ENCODE measurements at regions not wholly inside any gene's neighbourhood (a gene's known extent, or its start where the extent isn't known, plus 50 kb on each side); places are given as distances from the start of the nearest gene placed in this dataset.

DNA sequence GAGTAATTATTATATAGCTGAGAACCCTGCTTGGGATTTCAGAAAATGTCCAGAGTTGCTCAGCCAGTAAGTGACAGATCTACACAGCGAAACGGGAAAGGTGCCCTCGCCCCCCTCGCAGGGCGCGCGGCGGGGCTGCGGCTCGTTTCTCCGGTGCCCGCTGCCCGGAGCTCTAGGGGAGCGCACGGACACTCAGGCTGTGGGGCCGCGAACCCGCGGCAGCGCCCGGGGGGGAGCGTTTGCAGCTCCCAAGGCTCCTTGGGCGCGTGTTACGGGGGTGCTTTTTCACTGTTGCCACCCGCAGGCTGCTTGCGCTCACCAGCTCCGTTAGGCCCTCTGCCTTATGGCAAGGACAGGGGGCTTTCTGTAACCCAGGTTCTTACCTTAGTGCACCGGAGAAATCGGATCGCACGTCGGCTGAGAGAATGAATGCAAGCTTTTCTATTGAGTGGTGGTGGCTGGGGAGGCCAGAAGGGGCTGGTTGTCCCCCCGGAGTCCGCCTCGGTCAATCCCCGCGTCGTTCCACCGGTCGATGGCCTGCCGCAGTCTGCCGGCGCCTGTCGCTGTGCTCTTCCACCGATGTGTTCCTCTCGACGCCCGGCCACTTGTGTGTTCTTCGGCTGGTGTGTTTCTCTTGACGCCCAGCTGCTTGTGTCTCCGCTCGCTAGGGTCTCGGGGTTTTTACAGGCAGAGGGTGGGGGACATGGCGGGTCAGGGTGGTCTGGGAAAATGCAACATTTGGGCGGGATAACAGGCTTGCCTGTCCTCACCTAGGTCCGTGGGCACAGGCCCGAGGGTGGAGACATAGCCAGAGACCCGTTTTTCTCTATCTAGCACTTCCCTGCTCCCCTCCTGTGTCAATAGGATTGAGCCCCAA is 758.8 kb upstream of the DDX18 start:
- intact Hi-C loops (cut with DNase I), result no loop called here
- ATAC-seq, result no peak
- DNase-seq (ENCODE audit: low spot score), result no peak

GRCh38 chr2:117056376-117056748 is 758.1 kb upstream of the DDX18 start:
- DNase-seq (ENCODE audit: low spot score), result no peak
- intact Hi-C loops (cut with DNase I), result no loop called here
- no peak for ATAC-seq

- DNase-seq (ENCODE audit: low spot score) (no peak), ATAC-seq (no peak)
- intact Hi-C loops (cut with DNase I), result no loop called here
These were observed 757.5 kb upstream of the DDX18 start for GRCh38 chr2:117057016-117057415.

- DNase-seq (ENCODE audit: low spot score), result no peak
- no peak for ATAC-seq
- intact Hi-C loops (cut with DNase I), result no loop called here
These were observed 756.1 kb upstream of the DDX18 start for GRCh38 chr2:117058366-117058765.

DNA sequence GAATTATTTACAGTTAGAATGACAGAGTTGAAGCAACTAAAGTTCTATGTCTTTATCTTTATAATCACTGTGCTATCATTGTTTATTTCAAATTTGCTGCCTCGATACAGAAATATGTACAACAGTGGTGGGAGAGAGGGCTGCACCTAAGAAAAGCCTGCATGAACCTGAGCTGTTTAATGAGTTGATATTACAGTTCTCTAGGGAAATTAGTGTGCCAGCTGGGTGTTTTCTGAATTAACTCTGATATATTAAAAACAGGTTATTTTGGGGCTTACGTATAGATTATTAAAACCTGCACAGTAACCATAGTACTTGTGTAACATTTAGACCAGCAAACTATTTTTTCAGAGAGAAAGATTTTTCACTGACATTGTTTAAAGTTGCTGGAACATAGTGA is 750.5 kb upstream of the DDX18 start:
- ATAC-seq, result no peak
- intact Hi-C loops (cut with DNase I), result no loop called here
- DNase-seq (ENCODE audit: low spot score), result no peak

DNA sequence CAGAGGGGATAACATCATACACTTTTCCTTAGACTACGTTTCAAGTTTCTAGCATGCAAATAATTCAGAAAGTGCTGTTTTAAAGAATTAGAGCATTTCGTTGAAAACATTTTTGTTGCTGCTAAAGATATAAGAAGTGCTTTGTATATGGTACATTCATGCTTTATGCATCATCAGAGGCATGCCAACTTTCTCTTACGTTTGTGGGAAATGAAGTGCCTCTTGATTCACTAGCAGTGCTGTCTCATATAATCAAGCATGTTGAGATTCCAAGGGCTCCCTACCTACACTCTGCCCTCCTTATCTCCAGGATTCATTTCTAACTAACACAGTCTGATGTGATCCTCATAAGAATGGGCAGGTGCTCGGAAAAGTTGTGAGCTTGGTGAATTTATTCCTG is 748.6 kb upstream of the DDX18 start:
- DNase-seq (ENCODE audit: low spot score) (no peak), ATAC-seq (no peak)
- intact Hi-C loops (cut with DNase I), result no loop called here

GRCh38 chr2:117067900-117068299 is 746.6 kb upstream of the DDX18 start:
- intact Hi-C loops (cut with DNase I), result no loop called here
- ATAC-seq, result no peak

DNA sequence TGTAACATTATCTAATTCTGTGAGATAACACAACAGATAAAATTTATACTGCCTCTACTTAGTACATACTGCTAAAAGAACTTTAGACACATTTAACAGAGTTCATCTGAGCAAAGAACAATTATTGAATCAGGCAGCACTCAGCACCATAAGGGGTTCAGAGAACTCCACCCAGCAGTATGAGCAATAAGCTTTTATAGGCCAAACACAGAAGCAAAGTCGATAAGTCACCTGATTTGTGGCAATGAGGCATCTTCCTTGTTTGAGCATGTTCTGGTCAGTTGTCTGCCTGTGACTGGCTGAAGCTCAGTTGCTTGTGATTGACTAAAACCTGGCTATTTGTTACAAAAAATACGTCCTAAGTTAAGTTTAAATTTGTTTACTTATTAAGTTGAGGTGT is 746.1 kb upstream of the DDX18 start:
- DNase-seq (ENCODE audit: low spot score), result no peak
- intact Hi-C loops (cut with DNase I), result no loop called here
- ATAC-seq, result no peak

More at GRCh38 chr2:117067900-117068299, 746.6 kb upstream of the DDX18 start:
- DNase-seq (ENCODE audit: low spot score), result no peak

DNA sequence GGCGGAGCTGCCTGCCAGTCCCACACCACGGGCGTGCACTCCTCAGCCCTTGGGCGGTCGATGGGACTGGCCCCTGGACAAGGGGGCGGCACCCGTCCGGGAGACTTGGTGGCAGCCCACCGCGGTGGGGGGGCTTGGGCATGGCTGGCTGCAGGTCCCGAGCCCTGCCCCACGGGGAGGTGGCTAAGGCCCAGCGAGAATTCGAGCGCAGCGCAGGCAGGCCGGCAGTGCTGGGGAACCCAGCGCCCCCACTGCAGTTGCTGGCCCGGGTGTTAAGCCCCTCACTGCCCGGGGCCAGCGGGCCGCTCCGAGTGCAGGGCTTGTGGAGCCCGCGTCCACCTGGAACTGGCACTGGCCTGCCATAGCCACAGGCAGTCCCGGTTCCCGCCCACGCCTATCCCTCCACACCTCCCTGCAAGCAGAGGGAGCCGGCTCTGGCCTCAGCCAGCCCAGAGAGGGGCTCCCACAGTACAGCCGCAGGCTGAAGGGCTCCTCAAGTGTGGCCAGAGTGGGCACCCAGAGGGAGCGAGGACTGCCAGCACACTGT is 742.9 kb upstream of the DDX18 start:
- ATAC-seq, result no peak
- intact Hi-C loops (cut with DNase I), result no loop called here
- no peak for DNase-seq (ENCODE audit: low spot score)

DNA sequence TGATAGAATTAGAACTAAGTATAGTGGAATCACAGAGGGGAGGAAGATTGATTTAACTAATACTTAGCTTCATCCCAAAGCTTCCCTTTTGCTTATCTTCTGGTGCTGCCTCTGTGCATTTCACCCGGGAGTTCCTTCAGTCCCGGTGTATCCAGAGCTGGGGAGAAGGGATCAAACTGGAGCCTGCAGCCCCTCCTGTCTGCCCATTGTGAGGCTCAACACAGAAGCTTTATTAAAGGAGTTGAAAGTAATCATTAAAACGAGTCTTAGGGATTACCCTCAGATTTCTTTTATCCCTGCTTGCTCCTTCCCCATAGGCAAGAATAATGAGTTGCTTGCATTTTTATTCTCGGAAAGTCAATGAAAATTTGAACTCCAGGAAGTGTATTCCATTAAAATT is 739.7 kb upstream of the DDX18 start:
- intact Hi-C loops (cut with DNase I), result no loop called here
- no peak for DNase-seq (ENCODE audit: low spot score)
- no peak for ATAC-seq

- DNase-seq (ENCODE audit: low spot score) (no peak), ATAC-seq (no peak)
- intact Hi-C loops (cut with DNase I), result no loop called here
These were observed 729.2 kb upstream of the DDX18 start for GRCh38 chr2:117085256-117085655.

DNA sequence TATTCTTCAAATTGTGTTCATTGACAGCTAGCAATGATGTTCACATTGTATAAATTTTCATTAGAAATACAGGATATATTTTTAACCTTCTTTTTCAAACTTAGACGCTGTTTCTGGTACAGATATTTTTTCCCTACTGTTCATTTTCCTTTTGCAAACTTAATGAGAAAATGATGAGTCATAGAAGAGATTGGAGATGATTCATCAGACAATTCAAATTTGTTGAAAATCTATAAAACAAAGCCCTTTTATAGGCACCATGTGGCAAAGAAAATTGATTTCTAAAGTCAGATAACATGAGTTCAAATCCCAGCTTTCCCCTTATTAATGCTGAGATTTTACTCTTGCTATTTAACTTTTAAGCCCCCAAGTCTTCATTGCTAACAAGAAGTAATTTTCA is 728.8 kb upstream of the DDX18 start:
- no peak for DNase-seq (ENCODE audit: low spot score)
- intact Hi-C loops (cut with DNase I), result no loop called here
- no peak for ATAC-seq

GRCh38 chr2:117086174-117086942 is 728.1 kb upstream of the DDX18 start:
- ATAC-seq (no peak), DNase-seq (ENCODE audit: low spot score) (no peak)
- intact Hi-C loops (cut with DNase I), result no loop called here

DNA sequence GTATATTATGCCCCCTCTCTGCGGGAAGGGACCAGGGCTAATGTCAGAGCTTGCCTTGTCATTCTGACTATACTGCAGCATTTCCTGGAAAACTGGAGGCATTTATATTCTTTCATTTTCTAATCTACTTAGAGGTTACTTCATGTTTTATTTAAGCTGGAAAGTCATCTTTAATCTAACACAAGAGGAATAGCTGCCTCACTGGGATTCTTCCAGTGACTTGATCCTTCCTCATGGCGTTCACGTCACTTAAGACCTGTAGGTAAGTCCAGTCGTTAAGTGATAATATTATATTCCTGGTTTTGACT is 727.6 kb upstream of the DDX18 start:
- intact Hi-C loops (cut with DNase I), result no loop called here
- ATAC-seq, result no peak
- DNase-seq (ENCODE audit: low spot score), result no peak

DNA sequence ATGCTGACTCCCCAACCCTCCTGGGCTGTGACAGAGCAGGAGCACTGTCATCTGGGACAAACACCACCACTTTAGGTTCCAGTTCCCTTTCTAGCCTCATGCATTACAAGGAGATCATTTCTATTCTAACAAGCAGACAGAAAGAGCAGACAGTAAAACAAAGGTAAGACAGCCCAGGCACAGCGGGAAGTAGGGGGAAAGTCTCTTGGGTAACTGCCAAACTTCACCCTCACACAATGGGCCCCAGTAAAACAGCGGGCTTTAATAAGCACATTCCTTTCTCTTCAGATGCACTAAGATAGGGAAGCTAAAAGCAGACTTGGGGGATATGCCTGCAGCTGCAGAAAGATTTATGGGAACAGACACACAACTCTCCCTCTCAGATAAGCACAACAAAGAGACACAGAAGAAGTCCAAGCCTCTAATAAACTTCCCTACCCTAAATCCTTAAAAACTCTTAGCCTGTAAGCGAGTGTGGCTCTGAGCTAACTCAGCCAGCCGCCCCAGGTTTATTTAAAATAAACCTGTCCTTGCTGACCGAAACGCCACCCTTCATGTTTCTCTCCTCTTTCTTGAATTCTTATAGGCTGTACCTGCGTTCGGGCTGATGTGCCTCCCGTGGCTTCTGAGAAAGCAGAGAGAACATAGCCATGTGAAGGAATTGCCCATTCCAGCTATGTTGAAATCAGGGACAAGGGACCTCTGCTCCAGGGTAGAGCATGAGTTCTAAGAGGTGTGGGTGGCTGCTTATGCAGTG is 726.8 kb upstream of the DDX18 start:
- DNase-seq (ENCODE audit: low spot score) (no peak), ATAC-seq (no peak)
- intact Hi-C loops (cut with DNase I), result no loop called here

DNA sequence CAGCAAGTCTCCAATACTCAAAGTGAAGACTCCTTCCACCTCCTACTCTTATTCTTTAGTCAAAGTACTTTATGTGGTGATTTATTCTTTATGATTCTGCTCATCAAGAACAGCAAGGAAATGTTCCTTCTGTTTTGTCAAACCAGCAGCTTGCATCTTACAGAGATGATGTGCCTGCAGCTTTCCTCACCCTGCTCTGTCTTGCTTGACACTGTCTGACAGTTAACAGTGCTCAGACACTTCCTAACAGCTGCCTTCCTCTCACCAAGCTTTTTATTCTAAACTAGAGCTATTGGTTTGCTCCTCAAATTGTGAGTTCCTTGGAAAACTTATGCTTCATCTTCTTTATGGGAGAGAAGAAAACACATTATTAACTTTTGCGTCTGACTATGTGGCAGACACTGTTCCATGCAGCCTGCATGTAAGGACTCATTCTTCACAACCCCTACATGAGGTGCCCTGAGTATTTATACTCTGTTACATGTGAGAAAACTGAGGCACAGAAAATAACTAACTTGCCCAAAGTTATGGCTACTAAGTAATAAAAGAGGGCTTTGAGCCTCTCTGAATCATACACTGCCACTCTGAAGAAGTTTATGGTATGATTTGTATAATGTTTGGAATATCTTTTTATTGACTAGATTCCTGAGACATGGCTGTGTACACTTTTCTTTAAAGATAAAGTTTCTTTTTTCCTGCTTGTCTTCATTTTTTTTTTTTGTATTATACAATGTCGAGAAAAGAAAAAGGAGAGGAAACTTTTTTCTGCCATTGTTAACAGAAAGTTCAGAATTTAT is 723.3 kb upstream of the DDX18 start:
- ATAC-seq (no peak), DNase-seq (ENCODE audit: low spot score) (no peak)
- intact Hi-C loops (cut with DNase I), result no loop called here

DNA sequence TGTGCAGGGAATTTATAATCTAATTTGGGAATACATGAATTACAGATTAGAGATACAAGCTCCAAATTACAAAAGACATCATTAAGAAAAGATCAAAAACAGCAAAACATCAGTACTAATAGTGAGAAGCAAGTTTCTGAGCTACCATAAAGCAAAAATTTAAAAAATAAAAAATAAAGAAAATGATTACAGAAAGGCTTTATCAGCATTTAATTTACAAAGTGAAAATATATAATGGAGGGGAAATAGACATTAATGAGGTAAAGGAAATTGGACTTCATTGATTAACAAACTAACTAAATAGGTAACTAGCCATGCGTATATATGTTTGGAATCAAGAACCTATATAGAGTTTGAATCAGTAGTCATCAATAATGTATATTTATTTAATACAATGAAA is 712.9 kb upstream of the DDX18 start:
- no peak for DNase-seq (ENCODE audit: low spot score)
- ATAC-seq, result no peak
- intact Hi-C loops (cut with DNase I), result no loop called here

GRCh38 chr2:117108741-117109267 is 705.7 kb upstream of the DDX18 start:
- DNase-seq (ENCODE audit: low spot score) (no peak), ATAC-seq (no peak)
- intact Hi-C loops (cut with DNase I), result no loop called here

GRCh38 chr2:117118994-117119393 is 695.5 kb upstream of the DDX18 start:
- intact Hi-C loops (cut with DNase I), result no loop called here
- DNase-seq (ENCODE audit: low spot score) (no peak), ATAC-seq (no peak)

Data from sciatic nerve (tissue), 2 donors.